Neural cell (in vitro differentiated cells): ENCODE measurements at regions not wholly inside any gene's neighbourhood (a gene's known extent, or its start where the extent isn't known, plus 50 kb on each side); places are given as distances from the start of the nearest gene placed in this dataset.
"Not testable (repeated sequence)": the region's sequence is repeated elsewhere in the genome, so short reads cannot be mapped to it uniquely, and the experiment has no call there.

Experiments used
- EP300 ChIP-seq: fragments of 450-650 bp; conservative IDR thresholded peaks from 2 replicates; pipeline ENCODE4 v1.6.1; 2014; ENCODE audit warnings: antibody characterized with exemption, mild to moderate bottlenecking, moderate library complexity; ENCODE audit not compliant: poor library complexity, severe bottlenecking
- EZH2 ChIP-seq: fragments of 200-600, 300-800 bp; shearing (Covaris generic), sonication (generic); IDR thresholded peaks from 2 replicates; pipeline ENCODE4 v1.6.1; 2014; ENCODE audit warnings: antibody characterized with exemption, low read length, borderline replicate concordance, mild to moderate bottlenecking; ENCODE audit not compliant: insufficient read depth, poor library complexity, severe bottlenecking
- POLR2AphosphoS5 ChIP-seq: IDR thresholded peaks from 2 replicates; pipeline ENCODE4 v1.6.1; 2012
- RAD21 ChIP-seq: fragments of 450-650 bp; conservative IDR thresholded peaks from 2 replicates; pipeline ENCODE4 v1.6.1; 2014; ENCODE audit warnings: antibody characterized with exemption, mild to moderate bottlenecking, moderate library complexity
- SMC3 ChIP-seq: fragments of 450-650 bp; conservative IDR thresholded peaks from 2 replicates; pipeline ENCODE4 v1.6.1; 2014; ENCODE audit warnings: antibody characterized with exemption, mild to moderate bottlenecking, moderate library complexity; ENCODE audit not compliant: poor library complexity
- TAF1 ChIP-seq: IDR thresholded peaks from 2 replicates; pipeline ENCODE4 v1.6.1; 2012; ENCODE audit warnings: low read depth
- TF ChIP-seq, protein P1 (sequence below): fragments of 450-650 bp; IDR thresholded peaks from 2 replicates; pipeline ENCODE4 v1.5.1; 2014; ENCODE audit warnings: antibody characterized with exemption, mild to moderate bottlenecking, moderate library complexity; ENCODE audit not compliant: poor library complexity, severe bottlenecking

- TF ChIP-seq, protein P1, sequence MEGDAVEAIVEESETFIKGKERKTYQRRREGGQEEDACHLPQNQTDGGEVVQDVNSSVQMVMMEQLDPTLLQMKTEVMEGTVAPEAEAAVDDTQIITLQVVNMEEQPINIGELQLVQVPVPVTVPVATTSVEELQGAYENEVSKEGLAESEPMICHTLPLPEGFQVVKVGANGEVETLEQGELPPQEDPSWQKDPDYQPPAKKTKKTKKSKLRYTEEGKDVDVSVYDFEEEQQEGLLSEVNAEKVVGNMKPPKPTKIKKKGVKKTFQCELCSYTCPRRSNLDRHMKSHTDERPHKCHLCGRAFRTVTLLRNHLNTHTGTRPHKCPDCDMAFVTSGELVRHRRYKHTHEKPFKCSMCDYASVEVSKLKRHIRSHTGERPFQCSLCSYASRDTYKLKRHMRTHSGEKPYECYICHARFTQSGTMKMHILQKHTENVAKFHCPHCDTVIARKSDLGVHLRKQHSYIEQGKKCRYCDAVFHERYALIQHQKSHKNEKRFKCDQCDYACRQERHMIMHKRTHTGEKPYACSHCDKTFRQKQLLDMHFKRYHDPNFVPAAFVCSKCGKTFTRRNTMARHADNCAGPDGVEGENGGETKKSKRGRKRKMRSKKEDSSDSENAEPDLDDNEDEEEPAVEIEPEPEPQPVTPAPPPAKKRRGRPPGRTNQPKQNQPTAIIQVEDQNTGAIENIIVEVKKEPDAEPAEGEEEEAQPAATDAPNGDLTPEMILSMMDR, result not testable (repeated sequence)
- TF ChIP-seq POLR2AphosphoS5, RAD21, EZH2, SMC3, EP300, TAF1: not testable (repeated sequence)
These were observed 724.3 kb downstream of the TTLL7 start for GRCh38 chr1:83274656-83275055.
